Ectodermal cell (in vitro differentiated cells): ENCODE measurements at regions not wholly inside any gene's neighbourhood (a gene's known extent, or its start where the extent isn't known, plus 50 kb on each side); places are given as distances from the start of the nearest gene placed in this dataset.
"Not testable (repeated sequence)": the region's sequence is repeated elsewhere in the genome, so short reads cannot be mapped to it uniquely, and the experiment has no call there.

Experiments
- H3K27ac ChIP-seq: 2 replicates; pipeline ENCODE4 v1.7.0; 2013; ENCODE audit warnings: mild to moderate bottlenecking, low read depth, low read length; ENCODE audit not compliant: insufficient read depth, poor library complexity, severe bottlenecking
- H3K27me3 ChIP-seq: 2 replicates; pipeline ENCODE4 v1.7.0; 2013; ENCODE audit warnings: mild to moderate bottlenecking, low read length; ENCODE audit not compliant: insufficient read depth, control insufficient read depth, poor library complexity, severe bottlenecking
- H3K36me3 ChIP-seq: one replicate; pipeline ENCODE4 v1.7.0; 2013; ENCODE audit warnings: low read length; ENCODE audit not compliant: control insufficient read depth, insufficient read depth
- H3K4me1 ChIP-seq: one replicate; pipeline ENCODE4 v1.7.0; 2013; ENCODE audit warnings: low read length; ENCODE audit not compliant: control insufficient read depth, insufficient read depth
- H3K4me3 ChIP-seq: 2 replicates; pipeline ENCODE4 v1.7.0; 2013; ENCODE audit warnings: low read depth, low read length, control low read depth; ENCODE audit not compliant: insufficient read depth
- H3K9me3 ChIP-seq: 2 replicates; pipeline ENCODE4 v1.7.0; 2013; ENCODE audit warnings: mild to moderate bottlenecking, low read length, moderate library complexity; ENCODE audit not compliant: control insufficient read depth
- WGBS, 2 experiments: methylation state at CpG; one replicate each; pipeline ENCODE4 v1.1.7; 2013; ENCODE audit warnings: missing lambda C conversion rate in 2 of 2; 5-methylcytosine and 5-hydroxymethylcytosine counted together

GRCh38 chr2:76697439-76697838, 824.7 kb downstream of the LRRTM4 start:
- 93 to 97% methylated on average over 17 of the region's 17 CpGs for WGBS, 2 experiments
- not testable (repeated sequence) for H3K4me1 ChIP-seq, H3K27me3 ChIP-seq, H3K27ac ChIP-seq, H3K36me3 ChIP-seq, H3K4me3 ChIP-seq, H3K9me3 ChIP-seq

GRCh38 chr2:76692908-76693307, 829.3 kb downstream of the LRRTM4 start:
- Histone ChIP-seq H3K27ac (no peak overlapping the region), H3K27me3 (no peaks in the 10 kb centered on the region), H3K4me1 (no peaks in the 10 kb centered on the region), H3K9me3 (no peaks in the 10 kb centered on the region), H3K4me3 (no peak overlapping the region), H3K36me3 (no peaks in the 10 kb centered on the region)
- WGBS, 2 experiments = 93 to 94% methylated on average over 3 to 4 of the region's 4 CpGs

- Histone ChIP-seq H3K4me1 (no peaks in the 10 kb centered on the region), H3K27me3 (no peaks in the 10 kb centered on the region), H3K9me3 (no peaks in the 10 kb centered on the region), H3K4me3 (no peak overlapping the region), H3K27ac (no peak overlapping the region), H3K36me3 (no peaks in the 10 kb centered on the region)
- 92 to 96% methylated on average over 1 of the region's 1 CpG for WGBS, 2 experiments
Measured at GRCh38 chr2:76688732-76689131, 833.4 kb downstream of the LRRTM4 start.

GRCh38 chr2:76687923-76688322, 834.3 kb downstream of the LRRTM4 start:
- H3K36me3 ChIP-seq = no peaks in the 10 kb centered on the region
- no peak overlapping the region for H3K27ac ChIP-seq
- H3K4me1 ChIP-seq = no peaks in the 10 kb centered on the region
- WGBS, 2 experiments = 95 to 96% methylated on average over 3 of the region's 3 CpGs
- H3K9me3 ChIP-seq = no peaks in the 10 kb centered on the region
- H3K4me3 ChIP-seq = no peak overlapping the region
- H3K27me3 ChIP-seq = no peaks in the 10 kb centered on the region

GRCh38 chr2:76684756-76685155, 837.4 kb downstream of the LRRTM4 start:
- Histone ChIP-seq H3K36me3 (no peaks in the 10 kb centered on the region), H3K4me3 (no peak overlapping the region), H3K27me3 (no peaks in the 10 kb centered on the region), H3K27ac (no peak overlapping the region), H3K9me3 (no peaks in the 10 kb centered on the region), H3K4me1 (no peaks in the 10 kb centered on the region)
- WGBS, 2 experiments = 88% methylated on average over 6 of the region's 6 CpGs

GRCh38 chr2:76679025-76679396, 843.2 kb downstream of the LRRTM4 start:
- H3K4me1 ChIP-seq = no peaks in the 10 kb centered on the region
- no peak overlapping the region for H3K4me3 ChIP-seq
- 66 to 100% methylated on average over 1 of the region's 1 CpG for WGBS, 2 experiments
- H3K27ac ChIP-seq = no peak overlapping the region
- no peaks in the 10 kb centered on the region for H3K27me3 ChIP-seq
- H3K9me3 ChIP-seq = no peaks in the 10 kb centered on the region
- H3K36me3 ChIP-seq = no peaks in the 10 kb centered on the region

GRCh38 chr2:76678383-76679024, 843.7 kb downstream of the LRRTM4 start:
- no peaks in the 10 kb centered on the region for H3K4me1 ChIP-seq
- 73 to 77% methylated on average over 3 of the region's 3 CpGs for WGBS, 2 experiments
- no peaks in the 10 kb centered on the region for H3K27me3 ChIP-seq
- no peaks in the 10 kb centered on the region for H3K9me3 ChIP-seq
- H3K27ac ChIP-seq = no peak overlapping the region
- H3K4me3 ChIP-seq = no peak overlapping the region
- no peaks in the 10 kb centered on the region for H3K36me3 ChIP-seq

GRCh38 chr2:76675212-76675611, 847.0 kb downstream of the LRRTM4 start:
- H3K4me1 ChIP-seq = no peaks in the 10 kb centered on the region
- H3K27me3 ChIP-seq = no peaks in the 10 kb centered on the region
- H3K36me3 ChIP-seq = no peaks in the 10 kb centered on the region
- H3K27ac ChIP-seq = no peak overlapping the region
- H3K9me3 ChIP-seq = no peaks in the 10 kb centered on the region
- no peak overlapping the region for H3K4me3 ChIP-seq

- WGBS, 2 experiments = 88 to 99% methylated on average over 2 of the region's 2 CpGs
- H3K27me3 ChIP-seq = no peaks in the 10 kb centered on the region
- H3K4me1 ChIP-seq = no peaks in the 10 kb centered on the region
- no peaks in the 10 kb centered on the region for H3K9me3 ChIP-seq
- H3K36me3 ChIP-seq = no peaks in the 10 kb centered on the region
- H3K4me3 ChIP-seq = no peak overlapping the region
- no peak overlapping the region for H3K27ac ChIP-seq
Measured at GRCh38 chr2:76672798-76673197, 849.4 kb downstream of the LRRTM4 start.

- Histone ChIP-seq H3K4me1 (no peaks in the 10 kb centered on the region), H3K27me3 (no peaks in the 10 kb centered on the region), H3K4me3 (no peak overlapping the region), H3K27ac (no peak overlapping the region), H3K9me3 (no peaks in the 10 kb centered on the region), H3K36me3 (no peaks in the 10 kb centered on the region)
- WGBS, 2 experiments = 92 to 93% methylated on average over 3 of the region's 3 CpGs
Measured at GRCh38 chr2:76669966-76670465, 852.2 kb downstream of the LRRTM4 start.

- whole genome bisulfite sequencing, 2 experiments = 94% methylated on average over 1 of the region's 1 CpG; no CpG with 5 or more reads in 1 of the 2 experiments
- Histone ChIP-seq H3K9me3 (no peaks in the 10 kb centered on the region), H3K27ac (no peak overlapping the region), H3K36me3 (no peaks in the 10 kb centered on the region), H3K4me3 (no peak overlapping the region), H3K27me3 (no peaks in the 10 kb centered on the region), H3K4me1 (no peaks in the 10 kb centered on the region)
Measured at GRCh38 chr2:76668279-76668678, 853.9 kb downstream of the LRRTM4 start.
